ENCODE measurements at regions not wholly inside any gene's neighbourhood (a gene's known extent, or its start where the extent isn't known, plus 50 kb on each side); places are given as distances from the start of the nearest gene placed in this dataset.

GRCh38 chr6:137768935-137769334 lies 98.1 kb upstream of the TNFAIP3 start:
- DNase-seq (no peak), ATAC-seq (no peak)
- peak overlapping the region in 1 of 10 donors; percentile 71 for H3K27ac ChIP-seq
- WGBS, 2 donors: 98 to 100% methylated on average over 1 of the region's 1 CpG
- H3K36me3 ChIP-seq: no peaks in the 10 kb centered on the region
- intact Hi-C loops (cut with DNase I): no loop called here
- H3K4me1 ChIP-seq: peaks cover 0 to 28% (median 0%) of the 10 kb centered on the region in 9 donors
- H3K9me3 ChIP-seq: peaks cover 0 to 10% (median 0%) of the 10 kb centered on the region in 11 donors
- no peak for TF ChIP-seq CTCF (IDR thresholded peaks at IDR 0.05)
- no peak overlapping the region for H3K4me3 ChIP-seq
- no peaks in the 10 kb centered on the region for H3K27me3 ChIP-seq

- intact Hi-C loops (cut with DNase I): no loop called here
- Histone ChIP-seq H3K27me3 (no peaks in the 10 kb centered on the region), H3K36me3 (no peaks in the 10 kb centered on the region), H3K4me3 (no peak overlapping the region), H3K4me1 (peaks cover 0 to 37% (median 0%) of the 10 kb centered on the region in 9 donors), H3K9me3 (peaks cover 0 to 10% (median 0%) of the 10 kb centered on the region in 11 donors), H3K27ac (no peak overlapping the region)
- no peak for TF ChIP-seq CTCF (IDR thresholded peaks at IDR 0.05)
- ATAC-seq (no peak), DNase-seq (no peak)
- WGBS, 2 donors: 93 to 94% methylated on average over 6 of the region's 6 CpGs
Measured at GRCh38 chr6:137769797-137770362, 97.2 kb upstream of the TNFAIP3 start.

GRCh38 chr6:137772541-137773250 lies 94.4 kb upstream of the TNFAIP3 start:
- Histone ChIP-seq H3K36me3 (no peaks in the 10 kb centered on the region), H3K4me3 (no peak overlapping the region), H3K9me3 (peaks cover 0 to 5% (median 0%) of the 10 kb centered on the region in 11 donors), H3K4me1 (peaks cover 0 to 46% (median 2%) of the 10 kb centered on the region in 9 donors), H3K27me3 (no peaks in the 10 kb centered on the region), H3K27ac (no peak overlapping the region)
- intact Hi-C loops (cut with DNase I): no loop called here
- no peak for TF ChIP-seq CTCF (IDR thresholded peaks at IDR 0.05)
- DNase-seq (no peak), ATAC-seq (no peak)
- WGBS, 2 donors: 95 to 97% methylated on average over 7 of the region's 7 CpGs

- Histone ChIP-seq H3K36me3 (no peaks in the 10 kb centered on the region), H3K4me3 (no peak overlapping the region), H3K27me3 (no peaks in the 10 kb centered on the region), H3K4me1 (peaks cover 0 to 33% (median 2%) of the 10 kb centered on the region in 9 donors), H3K9me3 (no peaks in the 10 kb centered on the region), H3K27ac (peak overlapping the region in 1 of 10 donors; percentile 35)
- 85 to 90% methylated on average over 2 of the region's 2 CpGs for WGBS, 2 donors
- no peak for TF ChIP-seq CTCF (IDR thresholded peaks at IDR 0.05)
- intact Hi-C loops (cut with DNase I): no loop called here
- ATAC-seq (no peak), DNase-seq (no peak)
Measured at GRCh38 chr6:137775227-137775626, 91.8 kb upstream of the TNFAIP3 start.

Data from heart right ventricle (tissue), 16 donors.